ENCODE measurements at regions not wholly inside any gene's neighbourhood (a gene's known extent, or its start where the extent isn't known, plus 50 kb on each side); places are given as distances from the start of the nearest gene placed in this dataset.
"Not testable (repeated sequence)": the region's sequence is repeated elsewhere in the genome, so short reads cannot be mapped to it uniquely, and the experiment has no call there.

DNA sequence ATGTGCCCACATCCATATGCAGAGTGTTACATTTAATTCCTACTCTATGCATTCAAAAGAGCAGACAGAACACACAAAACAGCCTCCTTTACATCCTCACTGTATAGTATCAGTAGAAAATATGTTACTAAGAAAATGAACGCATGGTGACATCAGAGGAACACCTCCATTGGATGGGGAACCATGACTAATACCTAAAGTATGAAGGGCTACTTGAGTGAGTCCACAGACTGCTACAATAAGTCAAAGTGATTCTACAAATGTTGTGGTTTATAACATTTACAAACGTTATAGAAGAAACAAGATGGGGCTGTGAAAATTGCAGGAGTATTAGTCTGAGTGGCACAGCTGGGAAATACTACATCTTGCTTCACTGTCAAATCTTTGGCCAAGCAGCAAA lies 1830.9 kb upstream of the PIK3C3 start:
- WGBS, 2 donors = 75 to 81% methylated on average over 2 of the region's 2 CpGs
- no peak overlapping the region for H3K4me3 ChIP-seq
- H3K4me1 ChIP-seq = no peaks in the 10 kb centered on the region
- H3K27me3 ChIP-seq = no peaks in the 10 kb centered on the region
- TF ChIP-seq POLR2AphosphoS5 (IDR thresholded peaks at IDR 0.05) (no peak), POLR2A (IDR thresholded peaks at IDR 0.05) (no peak), EP300 (IDR thresholded peaks at IDR 0.05) (no peak)
- TF ChIP-seq, protein P1, sequence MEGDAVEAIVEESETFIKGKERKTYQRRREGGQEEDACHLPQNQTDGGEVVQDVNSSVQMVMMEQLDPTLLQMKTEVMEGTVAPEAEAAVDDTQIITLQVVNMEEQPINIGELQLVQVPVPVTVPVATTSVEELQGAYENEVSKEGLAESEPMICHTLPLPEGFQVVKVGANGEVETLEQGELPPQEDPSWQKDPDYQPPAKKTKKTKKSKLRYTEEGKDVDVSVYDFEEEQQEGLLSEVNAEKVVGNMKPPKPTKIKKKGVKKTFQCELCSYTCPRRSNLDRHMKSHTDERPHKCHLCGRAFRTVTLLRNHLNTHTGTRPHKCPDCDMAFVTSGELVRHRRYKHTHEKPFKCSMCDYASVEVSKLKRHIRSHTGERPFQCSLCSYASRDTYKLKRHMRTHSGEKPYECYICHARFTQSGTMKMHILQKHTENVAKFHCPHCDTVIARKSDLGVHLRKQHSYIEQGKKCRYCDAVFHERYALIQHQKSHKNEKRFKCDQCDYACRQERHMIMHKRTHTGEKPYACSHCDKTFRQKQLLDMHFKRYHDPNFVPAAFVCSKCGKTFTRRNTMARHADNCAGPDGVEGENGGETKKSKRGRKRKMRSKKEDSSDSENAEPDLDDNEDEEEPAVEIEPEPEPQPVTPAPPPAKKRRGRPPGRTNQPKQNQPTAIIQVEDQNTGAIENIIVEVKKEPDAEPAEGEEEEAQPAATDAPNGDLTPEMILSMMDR (IDR thresholded peaks at IDR 0.05) = no peak
- ATAC-seq (ENCODE audit: low FRiP score in 2 of 2) (no peak), DNase-seq (no peak)
- no peak overlapping the region for H3K27ac ChIP-seq
- peaks cover 0 to 6% (median 0%) of the 10 kb centered on the region in 4 donors for H3K9me3 ChIP-seq
- no peaks in the 10 kb centered on the region for H3K36me3 ChIP-seq

DNA sequence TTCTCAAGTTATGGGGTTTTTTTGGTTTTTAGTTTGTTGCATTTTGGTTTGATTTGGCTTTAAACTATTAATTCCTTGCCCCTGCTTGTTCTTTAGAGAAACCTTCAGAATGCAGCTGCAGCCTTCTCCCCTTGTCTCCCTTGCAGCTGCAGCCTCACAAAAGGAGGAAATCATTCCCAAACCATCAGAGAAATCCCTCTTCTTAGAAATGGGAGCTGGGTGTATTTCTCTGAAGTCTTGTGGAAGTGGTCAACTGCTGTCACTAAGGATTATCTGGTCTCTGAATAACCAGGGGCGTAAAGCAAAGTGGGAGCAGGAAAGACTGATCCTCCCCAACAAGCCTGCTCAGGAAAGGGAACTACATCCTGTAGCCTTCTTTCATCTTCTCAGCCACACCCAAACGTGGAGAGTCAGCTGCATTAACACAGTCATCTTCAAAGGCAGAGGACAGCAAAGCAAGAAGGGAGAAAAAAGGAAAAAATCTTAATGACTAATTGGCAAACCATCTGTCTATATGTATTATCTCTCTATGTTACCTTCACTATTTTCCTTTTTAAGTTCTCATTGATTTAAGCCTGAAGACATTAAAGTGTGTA lies 1834.1 kb upstream of the PIK3C3 start:
- WGBS, 2 donors = 39 to 42% methylated on average over 2 of the region's 2 CpGs
- TF ChIP-seq, protein P1 (IDR thresholded peaks at IDR 0.05) = no peak
- TF ChIP-seq POLR2AphosphoS5 (IDR thresholded peaks at IDR 0.05) = no peak
- no peak for TF ChIP-seq EP300 (IDR thresholded peaks at IDR 0.05)
- no peak for TF ChIP-seq POLR2A (IDR thresholded peaks at IDR 0.05)
- H3K4me3 ChIP-seq = no peak overlapping the region
- H3K9me3 ChIP-seq = peaks cover 0 to 6% (median 0%) of the 10 kb centered on the region in 4 donors
- no peak overlapping the region for H3K27ac ChIP-seq
- no peaks in the 10 kb centered on the region for H3K27me3 ChIP-seq
- H3K4me1 ChIP-seq = no peaks in the 10 kb centered on the region
- no peaks in the 10 kb centered on the region for H3K36me3 ChIP-seq
- no peak for DNase-seq
- no peak for ATAC-seq (ENCODE audit: low FRiP score in 2 of 2)

DNA sequence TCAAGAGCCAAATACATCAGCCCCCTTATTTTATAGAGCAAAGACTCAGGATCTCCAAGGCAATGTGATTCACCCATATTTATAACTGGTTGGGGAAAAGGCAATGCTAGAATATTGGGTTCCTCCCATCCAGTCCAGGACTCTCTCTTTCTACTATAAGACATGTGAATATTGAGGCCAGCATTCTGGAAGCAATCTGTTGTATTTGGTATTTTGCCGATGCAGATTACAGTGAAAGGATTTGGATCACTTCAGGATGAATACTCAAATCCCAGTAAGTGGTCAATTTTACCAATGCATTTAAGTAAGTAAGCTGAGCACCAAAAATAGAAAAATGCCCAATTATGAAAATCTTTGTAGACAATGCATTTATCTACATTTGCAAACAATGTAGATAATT lies 1834.7 kb upstream of the PIK3C3 start:
- TF ChIP-seq EP300 (IDR thresholded peaks at IDR 0.05) = no peak
- TF ChIP-seq, protein P1 (IDR thresholded peaks at IDR 0.05) = no peak
- no peak for TF ChIP-seq POLR2A (IDR thresholded peaks at IDR 0.05)
- TF ChIP-seq POLR2AphosphoS5 (IDR thresholded peaks at IDR 0.05) = no peak
- no peaks in the 10 kb centered on the region for H3K27me3 ChIP-seq
- no peaks in the 10 kb centered on the region for H3K4me1 ChIP-seq
- 95 to 97% methylated on average over 1 of the region's 1 CpG for WGBS, 2 donors
- peaks cover 0 to 6% (median 0%) of the 10 kb centered on the region in 4 donors for H3K9me3 ChIP-seq
- ATAC-seq (ENCODE audit: low FRiP score in 2 of 2) (no peak), DNase-seq (no peak)
- H3K36me3 ChIP-seq = no peaks in the 10 kb centered on the region
- no peak overlapping the region for H3K4me3 ChIP-seq
- H3K27ac ChIP-seq = no peak overlapping the region

DNA sequence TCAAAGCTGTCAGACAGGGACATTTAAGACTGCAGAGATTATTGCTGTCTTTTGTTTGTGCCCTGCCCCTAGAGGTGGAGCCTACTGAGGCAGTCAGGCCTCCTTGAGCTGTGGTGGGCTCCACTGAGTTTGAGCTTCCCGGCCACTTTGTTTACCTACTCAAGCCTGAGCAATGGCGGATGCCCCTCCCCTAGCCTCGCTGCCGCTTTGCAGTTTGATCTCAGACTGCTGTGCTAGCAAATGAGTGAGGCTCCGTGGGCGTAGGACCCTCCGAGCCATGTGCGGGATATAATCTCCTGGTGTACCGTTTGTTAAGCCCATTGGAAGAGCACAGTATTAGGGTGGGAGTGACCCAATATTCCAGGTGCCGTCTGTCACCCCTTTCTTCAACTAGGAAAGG lies 1835.5 kb upstream of the PIK3C3 start:
- not testable (repeated sequence) for H3K4me3 ChIP-seq; H3K4me1 ChIP-seq; H3K9me3 ChIP-seq; H3K27me3 ChIP-seq; ATAC-seq (ENCODE audit: low FRiP score in 2 of 2); H3K27ac ChIP-seq; H3K36me3 ChIP-seq
- 88 to 94% methylated on average over 10 of the region's 10 CpGs for WGBS, 2 donors
- peak in 1 of 2 donors; percentile 3 for DNase-seq

DNA sequence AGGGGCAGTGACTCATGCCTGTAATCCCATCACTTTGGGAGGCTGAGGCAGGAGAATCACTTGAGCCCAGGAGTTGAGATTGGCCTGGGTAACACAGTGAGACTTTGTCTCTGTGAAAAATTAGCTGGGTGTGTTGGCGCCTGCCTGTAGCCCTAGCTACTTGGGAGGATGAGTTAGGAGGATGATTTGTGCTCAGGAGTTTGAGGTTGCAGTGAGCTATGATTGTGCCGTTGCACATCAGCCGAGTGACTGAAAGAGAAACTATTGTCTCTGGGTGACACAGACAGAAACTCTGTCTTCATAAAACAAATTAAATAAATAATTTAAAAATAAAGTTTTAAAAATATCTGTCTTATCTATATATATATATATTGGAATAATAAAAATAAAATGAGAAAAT lies 1844.6 kb upstream of the PIK3C3 start:
- Histone ChIP-seq H3K36me3 (no peaks in the 10 kb centered on the region), H3K4me3 (no peak overlapping the region), H3K27ac (no peak overlapping the region), H3K27me3 (no peaks in the 10 kb centered on the region), H3K9me3 (no peaks in the 10 kb centered on the region), H3K4me1 (no peaks in the 10 kb centered on the region)
- TF ChIP-seq, protein P1 (IDR thresholded peaks at IDR 0.05) = no peak
- TF ChIP-seq EP300 (IDR thresholded peaks at IDR 0.05) = no peak
- TF ChIP-seq POLR2A (IDR thresholded peaks at IDR 0.05) = no peak
- no peak for TF ChIP-seq POLR2AphosphoS5 (IDR thresholded peaks at IDR 0.05)
- 82 to 90% methylated on average over 3 of the region's 3 CpGs for WGBS, 2 donors
- DNase-seq (no peak), ATAC-seq (ENCODE audit: low FRiP score in 2 of 2) (no peak)
